ENCODE measurements at regions not wholly inside any gene's neighbourhood (a gene's known extent, or its start where the extent isn't known, plus 50 kb on each side); places are given as distances from the start of the nearest gene placed in this dataset.
A peak's percentile ranks its signal among the peaks of the same experiment; 100 is the strongest.

DNA sequence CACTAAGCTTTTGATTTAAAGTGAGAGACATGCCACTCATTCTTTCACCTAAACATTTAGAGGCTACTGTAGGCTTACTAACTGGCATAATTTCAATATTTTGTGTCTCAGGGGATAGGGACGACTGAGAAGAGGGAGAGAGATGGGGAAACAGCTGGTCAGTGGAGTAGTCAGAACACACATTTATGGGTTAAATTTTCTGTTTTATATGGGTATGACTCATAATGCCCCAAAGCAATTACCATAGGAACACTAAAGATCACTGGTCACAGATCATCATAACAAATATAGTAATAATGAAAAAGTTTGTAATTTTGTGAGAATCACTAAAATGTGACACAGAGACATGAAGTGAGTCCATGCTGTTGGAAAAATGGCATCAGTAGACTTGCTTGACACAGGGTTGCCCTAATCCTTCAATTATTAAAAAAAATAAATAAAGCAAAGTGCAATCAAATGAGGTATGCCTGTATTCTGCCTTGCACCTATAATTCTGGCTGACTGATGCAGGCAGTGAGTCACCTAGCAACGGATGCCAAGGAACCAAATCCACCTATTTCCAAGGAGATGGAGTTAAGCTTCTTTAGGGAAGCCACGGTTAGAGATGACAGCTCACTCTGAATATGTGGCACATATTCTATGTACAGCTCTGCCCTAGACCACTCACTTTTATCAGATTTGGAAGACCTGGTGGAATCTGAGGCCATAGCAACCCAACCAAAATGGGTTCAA lies 166.1 kb downstream of the MARCHF11 start:
- Histone ChIP-seq H3K4me3 (ENCODE audit: low read length in 2 of 2) (no peak overlapping the region), H3K36me3 (ENCODE audit: control insufficient read depth in 2 of 2, insufficient read depth in 2 of 2, low read length in 1 of 2) (no peaks in the 10 kb centered on the region), H3K27ac (ENCODE audit: low read depth in 1 of 2, low read length in 1 of 2) (no peak overlapping the region), H3K9me3 (ENCODE audit: control insufficient read depth in 2 of 2, insufficient read depth in 1 of 2, low read length in 1 of 2) (no peaks in the 10 kb centered on the region), H3K27me3 (ENCODE audit: control insufficient read depth in 2 of 2, insufficient read depth in 1 of 2, low read length in 1 of 2) (no peaks in the 10 kb centered on the region), H3K4me1 (ENCODE audit: control insufficient read depth in 2 of 2, insufficient read depth in 2 of 2, low read length in 2 of 2) (no peaks in the 10 kb centered on the region)
- WGBS, result 80% methylated on average over 3 of the region's 3 CpGs
- no peak for DNase-seq (ENCODE audit: low read depth in 6 of 9, low spot score in 9 of 9)

DNA sequence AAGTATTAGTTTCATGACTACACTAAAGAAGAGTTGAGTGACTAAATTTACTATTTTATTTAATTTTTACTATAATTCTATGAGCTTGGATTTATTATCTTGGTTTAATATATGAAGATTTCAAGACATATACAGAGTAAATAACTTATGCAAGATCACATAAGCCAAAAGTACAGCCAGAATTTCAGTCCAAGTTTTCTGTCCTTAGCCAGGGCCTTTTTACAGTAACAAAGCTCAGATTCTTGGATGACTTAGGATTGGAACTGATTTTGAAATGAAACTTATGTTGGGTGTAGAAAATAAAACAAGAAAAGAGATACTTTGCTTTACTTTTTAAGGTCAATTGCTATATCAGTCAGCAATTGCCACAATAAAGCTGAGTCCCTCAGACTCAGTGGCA lies 170.3 kb downstream of the MARCHF11 start:
- H3K4me3 ChIP-seq (ENCODE audit: low read length in 2 of 2), result no peak overlapping the region
- H3K9me3 ChIP-seq (ENCODE audit: control insufficient read depth in 2 of 2, insufficient read depth in 1 of 2, low read length in 1 of 2), result no peaks in the 10 kb centered on the region
- H3K4me1 ChIP-seq (ENCODE audit: control insufficient read depth in 2 of 2, insufficient read depth in 2 of 2, low read length in 2 of 2), result no peaks in the 10 kb centered on the region
- DNase-seq (ENCODE audit: low read depth in 6 of 9, low spot score in 9 of 9), result no peak
- H3K36me3 ChIP-seq (ENCODE audit: control insufficient read depth in 2 of 2, insufficient read depth in 2 of 2, low read length in 1 of 2), result no peaks in the 10 kb centered on the region
- H3K27ac ChIP-seq (ENCODE audit: low read depth in 1 of 2, low read length in 1 of 2), result no peak overlapping the region
- no peaks in the 10 kb centered on the region for H3K27me3 ChIP-seq (ENCODE audit: control insufficient read depth in 2 of 2, insufficient read depth in 1 of 2, low read length in 1 of 2)

DNA sequence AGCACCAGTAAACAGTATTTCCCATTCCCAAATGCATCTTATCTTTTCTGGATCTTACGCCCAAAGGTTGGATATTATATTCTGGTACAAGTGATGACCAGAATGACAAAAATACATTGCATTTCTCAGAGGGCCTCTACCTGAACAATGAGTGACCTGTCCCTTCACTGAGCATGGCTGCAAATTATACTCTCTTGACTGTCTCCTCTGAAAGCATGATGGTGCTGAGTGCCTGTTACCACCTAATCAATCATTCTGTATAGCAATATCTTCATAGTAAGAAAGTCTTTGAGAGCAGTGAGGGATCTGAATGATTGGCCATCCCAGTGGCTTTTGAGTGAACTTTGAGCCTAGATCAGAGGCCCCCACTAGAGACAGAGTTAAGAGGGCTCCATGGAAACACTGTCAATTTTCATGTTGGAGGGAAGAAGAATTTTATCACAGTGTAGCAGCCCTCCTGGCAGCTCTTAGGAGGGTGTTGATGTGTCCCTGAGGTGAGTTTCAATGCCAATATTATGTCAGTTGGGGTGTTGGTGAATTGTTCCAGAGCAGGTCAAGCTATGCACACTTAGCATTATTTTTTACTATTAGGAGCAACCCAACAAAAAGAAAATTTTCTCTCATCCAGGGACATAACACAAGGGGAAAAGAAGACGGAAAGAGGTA lies 171.7 kb downstream of the MARCHF11 start:
- WGBS, result 94% methylated on average over 2 of the region's 2 CpGs
- H3K36me3 ChIP-seq (ENCODE audit: control insufficient read depth in 2 of 2, insufficient read depth in 2 of 2, low read length in 1 of 2), result no peaks in the 10 kb centered on the region
- no peak overlapping the region for H3K27ac ChIP-seq (ENCODE audit: low read depth in 1 of 2, low read length in 1 of 2)
- no peaks in the 10 kb centered on the region for H3K9me3 ChIP-seq (ENCODE audit: control insufficient read depth in 2 of 2, insufficient read depth in 1 of 2, low read length in 1 of 2)
- no peaks in the 10 kb centered on the region for H3K27me3 ChIP-seq (ENCODE audit: control insufficient read depth in 2 of 2, insufficient read depth in 1 of 2, low read length in 1 of 2)
- no peak overlapping the region for H3K4me3 ChIP-seq (ENCODE audit: low read length in 2 of 2)
- no peak for DNase-seq (ENCODE audit: low read depth in 6 of 9, low spot score in 9 of 9)
- no peaks in the 10 kb centered on the region for H3K4me1 ChIP-seq (ENCODE audit: control insufficient read depth in 2 of 2, insufficient read depth in 2 of 2, low read length in 2 of 2)

DNA sequence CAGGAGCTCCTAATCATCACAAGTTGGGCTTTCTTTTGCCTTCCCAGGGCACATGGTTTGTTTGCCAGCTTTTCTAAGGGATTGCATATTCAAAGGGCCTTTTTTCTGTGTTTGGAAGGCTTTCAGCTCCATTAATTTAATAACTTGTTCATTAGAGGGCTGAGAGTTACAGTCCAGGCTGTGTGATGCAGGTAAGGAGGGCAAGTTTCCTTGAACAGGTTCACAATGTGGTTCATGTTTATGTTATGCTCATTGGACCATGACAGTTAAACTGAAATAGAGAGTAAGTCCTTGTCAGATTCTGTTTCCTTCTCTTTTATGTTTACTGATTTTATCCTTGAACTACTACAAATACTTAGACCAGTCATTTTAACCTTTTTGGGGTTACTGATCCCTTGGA lies 174.4 kb downstream of the MARCHF11 start:
- H3K9me3 ChIP-seq (ENCODE audit: control insufficient read depth in 2 of 2, insufficient read depth in 1 of 2, low read length in 1 of 2), result no peaks in the 10 kb centered on the region
- H3K27me3 ChIP-seq (ENCODE audit: control insufficient read depth in 2 of 2, insufficient read depth in 1 of 2, low read length in 1 of 2), result no peaks in the 10 kb centered on the region
- H3K27ac ChIP-seq (ENCODE audit: low read depth in 1 of 2, low read length in 1 of 2), result no peak overlapping the region
- H3K4me3 ChIP-seq (ENCODE audit: low read length in 2 of 2), result no peak overlapping the region
- DNase-seq (ENCODE audit: low read depth in 6 of 9, low spot score in 9 of 9), result peak in 1 of 9 donors; percentile 1
- no peaks in the 10 kb centered on the region for H3K36me3 ChIP-seq (ENCODE audit: control insufficient read depth in 2 of 2, insufficient read depth in 2 of 2, low read length in 1 of 2)
- H3K4me1 ChIP-seq (ENCODE audit: control insufficient read depth in 2 of 2, insufficient read depth in 2 of 2, low read length in 2 of 2), result no peaks in the 10 kb centered on the region

DNA sequence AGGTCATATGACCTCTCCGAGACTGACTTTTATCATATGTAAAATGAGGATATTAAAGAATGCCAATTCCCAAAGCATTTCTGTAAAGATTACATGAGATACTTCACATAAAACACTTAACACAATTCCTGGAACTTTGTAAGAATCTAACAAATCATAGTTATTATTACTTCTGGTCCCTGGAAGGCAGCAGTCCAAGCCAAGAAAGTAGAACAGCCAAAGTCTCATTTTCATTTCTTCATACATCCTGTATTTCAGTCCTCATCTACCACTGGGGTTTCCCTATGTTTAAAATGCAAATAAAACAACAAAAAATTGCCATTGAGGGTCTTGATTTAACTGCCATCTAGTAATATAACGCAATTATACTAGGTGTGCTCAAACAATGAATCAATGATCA lies 179.5 kb downstream of the MARCHF11 start:
- DNase-seq (ENCODE audit: low read depth in 6 of 9, low spot score in 9 of 9), result no peak
- Histone ChIP-seq H3K4me1 (ENCODE audit: control insufficient read depth in 2 of 2, insufficient read depth in 2 of 2, low read length in 2 of 2) (no peaks in the 10 kb centered on the region), H3K36me3 (ENCODE audit: control insufficient read depth in 2 of 2, insufficient read depth in 2 of 2, low read length in 1 of 2) (no peaks in the 10 kb centered on the region), H3K27ac (ENCODE audit: low read depth in 1 of 2, low read length in 1 of 2) (no peak overlapping the region), H3K4me3 (ENCODE audit: low read length in 2 of 2) (no peak overlapping the region), H3K9me3 (ENCODE audit: control insufficient read depth in 2 of 2, insufficient read depth in 1 of 2, low read length in 1 of 2) (no peaks in the 10 kb centered on the region), H3K27me3 (ENCODE audit: control insufficient read depth in 2 of 2, insufficient read depth in 1 of 2, low read length in 1 of 2) (no peaks in the 10 kb centered on the region)
- whole genome bisulfite sequencing, result 89% methylated on average over 2 of the region's 2 CpGs

DNA sequence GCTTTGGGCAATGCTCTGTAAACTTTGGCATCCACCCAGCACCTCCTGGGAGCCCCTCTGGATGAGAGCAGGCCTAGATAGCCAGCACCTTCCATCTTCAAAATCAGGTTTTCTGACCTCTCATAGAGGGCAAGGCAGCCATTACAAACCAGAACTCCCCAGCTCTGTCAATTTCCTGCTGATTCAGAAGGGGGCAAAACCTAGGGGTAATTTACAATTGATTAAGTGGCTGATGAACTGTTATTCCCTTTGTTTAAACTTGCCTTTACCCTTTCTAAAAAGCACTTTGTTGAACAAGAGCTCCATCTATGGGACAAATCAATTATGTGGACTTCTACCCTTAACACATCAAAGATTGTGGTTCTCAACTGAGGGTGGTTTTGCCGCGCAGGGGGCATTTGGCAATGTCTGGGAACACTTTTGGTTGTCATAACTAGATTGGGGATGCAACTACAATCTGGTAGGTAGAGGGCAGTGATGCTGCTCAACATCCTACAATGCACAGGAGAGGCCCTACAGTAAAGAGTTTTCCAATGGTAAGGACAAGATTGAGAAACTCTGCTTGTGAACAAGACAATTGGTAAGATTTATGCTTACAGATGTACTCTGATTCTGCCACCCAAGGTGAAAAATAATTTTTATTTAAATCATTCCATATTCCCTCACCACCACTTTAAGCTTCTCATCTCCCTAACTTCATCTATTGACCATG lies 184.1 kb downstream of the MARCHF11 start:
- Histone ChIP-seq H3K4me3 (ENCODE audit: low read length in 2 of 2) (no peak overlapping the region), H3K9me3 (ENCODE audit: control insufficient read depth in 2 of 2, insufficient read depth in 1 of 2, low read length in 1 of 2) (no peaks in the 10 kb centered on the region), H3K27me3 (ENCODE audit: control insufficient read depth in 2 of 2, insufficient read depth in 1 of 2, low read length in 1 of 2) (no peaks in the 10 kb centered on the region), H3K4me1 (ENCODE audit: control insufficient read depth in 2 of 2, insufficient read depth in 2 of 2, low read length in 2 of 2) (no peaks in the 10 kb centered on the region), H3K27ac (ENCODE audit: low read depth in 1 of 2, low read length in 1 of 2) (no peak overlapping the region), H3K36me3 (ENCODE audit: control insufficient read depth in 2 of 2, insufficient read depth in 2 of 2, low read length in 1 of 2) (no peaks in the 10 kb centered on the region)
- WGBS, result 40% methylated on average over 2 of the region's 2 CpGs
- DNase-seq (ENCODE audit: low read depth in 6 of 9, low spot score in 9 of 9), result no peak

DNA sequence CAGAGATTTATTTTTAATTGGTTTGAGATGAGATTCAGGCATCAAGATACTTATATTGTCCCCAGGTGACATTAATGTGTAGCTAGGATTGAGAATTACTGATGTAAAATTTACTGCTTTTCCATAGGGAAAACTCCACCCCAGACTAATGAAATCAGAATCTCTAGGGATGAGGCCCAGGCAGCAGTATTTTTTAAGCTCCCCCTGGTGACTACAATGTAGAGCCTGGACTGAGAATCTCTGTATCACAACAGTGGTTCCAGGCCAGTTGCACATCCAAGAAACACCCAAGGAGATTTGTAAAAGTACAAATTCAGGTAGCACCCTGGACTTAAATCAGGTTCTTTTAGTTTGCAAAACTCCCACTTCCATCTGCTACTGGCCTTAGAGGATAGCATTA lies 185.7 kb downstream of the MARCHF11 start:
- Histone ChIP-seq H3K4me1 (ENCODE audit: control insufficient read depth in 2 of 2, insufficient read depth in 2 of 2, low read length in 2 of 2) (no peaks in the 10 kb centered on the region), H3K9me3 (ENCODE audit: control insufficient read depth in 2 of 2, insufficient read depth in 1 of 2, low read length in 1 of 2) (no peaks in the 10 kb centered on the region), H3K36me3 (ENCODE audit: control insufficient read depth in 2 of 2, insufficient read depth in 2 of 2, low read length in 1 of 2) (no peaks in the 10 kb centered on the region), H3K27ac (ENCODE audit: low read depth in 1 of 2, low read length in 1 of 2) (no peak overlapping the region), H3K27me3 (ENCODE audit: control insufficient read depth in 2 of 2, insufficient read depth in 1 of 2, low read length in 1 of 2) (no peaks in the 10 kb centered on the region), H3K4me3 (ENCODE audit: low read length in 2 of 2) (no peak overlapping the region)
- DNase-seq (ENCODE audit: low read depth in 6 of 9, low spot score in 9 of 9), result no peak

DNA sequence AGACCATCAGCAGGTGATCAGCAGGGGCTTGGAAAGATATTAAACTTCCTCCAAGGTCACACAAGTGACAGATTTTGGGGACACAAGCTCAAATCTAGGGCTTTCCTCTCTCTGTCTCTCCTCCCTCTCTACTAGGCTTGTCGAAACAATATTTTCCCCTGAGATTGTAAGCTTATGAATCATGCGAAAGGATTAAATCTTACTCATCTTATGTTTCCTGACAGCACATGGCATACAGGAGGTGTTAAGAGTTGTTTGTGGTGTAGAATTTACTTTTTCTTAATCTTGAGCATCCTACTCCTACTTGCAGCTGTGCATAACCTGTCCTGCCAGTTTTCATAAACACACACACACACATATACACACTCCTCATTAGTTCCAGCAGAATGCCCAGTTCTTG lies 186.3 kb downstream of the MARCHF11 start:
- Histone ChIP-seq H3K36me3 (ENCODE audit: control insufficient read depth in 2 of 2, insufficient read depth in 2 of 2, low read length in 1 of 2) (no peaks in the 10 kb centered on the region), H3K4me1 (ENCODE audit: control insufficient read depth in 2 of 2, insufficient read depth in 2 of 2, low read length in 2 of 2) (no peaks in the 10 kb centered on the region), H3K27ac (ENCODE audit: low read depth in 1 of 2, low read length in 1 of 2) (no peak overlapping the region), H3K9me3 (ENCODE audit: control insufficient read depth in 2 of 2, insufficient read depth in 1 of 2, low read length in 1 of 2) (no peaks in the 10 kb centered on the region), H3K27me3 (ENCODE audit: control insufficient read depth in 2 of 2, insufficient read depth in 1 of 2, low read length in 1 of 2) (no peaks in the 10 kb centered on the region), H3K4me3 (ENCODE audit: low read length in 2 of 2) (no peak overlapping the region)
- DNase-seq (ENCODE audit: low read depth in 6 of 9, low spot score in 9 of 9), result no peak
- 97% methylated on average over 2 of the region's 2 CpGs for WGBS

DNA sequence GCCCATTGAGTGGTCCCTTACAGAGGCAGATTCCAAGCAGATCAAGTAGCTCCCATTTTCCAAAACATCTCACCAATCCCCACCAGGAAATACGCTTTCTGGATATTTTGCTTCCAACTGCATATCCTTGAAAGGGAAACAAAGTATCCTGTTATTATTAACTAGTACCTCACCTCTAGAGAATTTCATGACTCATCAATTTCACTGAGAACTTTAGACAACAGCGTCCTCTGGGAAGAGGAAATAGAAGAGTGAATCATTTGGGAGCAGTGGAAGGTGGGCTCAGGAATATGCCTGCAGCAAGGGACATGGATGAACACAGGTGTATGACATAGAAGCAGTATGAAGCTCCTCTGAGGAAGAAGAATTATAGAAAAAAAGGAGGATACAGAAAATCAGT lies 186.7 kb downstream of the MARCHF11 start:
- H3K9me3 ChIP-seq (ENCODE audit: control insufficient read depth in 2 of 2, insufficient read depth in 1 of 2, low read length in 1 of 2), result no peaks in the 10 kb centered on the region
- WGBS, result 84% methylated on average over 2 of the region's 2 CpGs
- no peaks in the 10 kb centered on the region for H3K27me3 ChIP-seq (ENCODE audit: control insufficient read depth in 2 of 2, insufficient read depth in 1 of 2, low read length in 1 of 2)
- no peak overlapping the region for H3K4me3 ChIP-seq (ENCODE audit: low read length in 2 of 2)
- DNase-seq (ENCODE audit: low read depth in 6 of 9, low spot score in 9 of 9), result no peak
- no peaks in the 10 kb centered on the region for H3K4me1 ChIP-seq (ENCODE audit: control insufficient read depth in 2 of 2, insufficient read depth in 2 of 2, low read length in 2 of 2)
- no peaks in the 10 kb centered on the region for H3K36me3 ChIP-seq (ENCODE audit: control insufficient read depth in 2 of 2, insufficient read depth in 2 of 2, low read length in 1 of 2)
- no peak overlapping the region for H3K27ac ChIP-seq (ENCODE audit: low read depth in 1 of 2, low read length in 1 of 2)
